ENCODE measurements at regions not wholly inside any gene's neighbourhood (a gene's known extent, or its start where the extent isn't known, plus 50 kb on each side); places are given as distances from the start of the nearest gene placed in this dataset.

- Mint-ChIP-seq H3K9me3 (ENCODE audit: unreplicated experiment) (peaks cover 7% of the 10 kb centered on the region), H3K4me1 (ENCODE audit: insufficient read depth, unreplicated experiment) (no peaks in the 10 kb centered on the region), H3K36me3 (ENCODE audit: insufficient read depth, unreplicated experiment) (no peaks in the 10 kb centered on the region), H3K4me3 (ENCODE audit: unreplicated experiment) (no peak overlapping the region), H3K27ac (ENCODE audit: low read depth, unreplicated experiment) (no peak overlapping the region), H3K27me3 (ENCODE audit: insufficient read depth, unreplicated experiment) (no peaks in the 10 kb centered on the region)
- ChIA-PET CTCF (interaction anchor here (0.5 kb wide), 1 partner anchor 17 kb away, joined by 3 read pairs; no protein-coding TSS in a partner anchor), POLR2A (interaction anchor here (1.2 to 1.5 kb wide), 2 partner anchors 17 to 97 kb away, joined by 3 read pairs; no protein-coding TSS in a partner anchor)
- TF ChIP-seq CTCF (IDR thresholded peaks at IDR 0.05; ENCODE audit: unreplicated experiment), result no peak
- BruUV-seq (replicated peaks), result no TSS peak
- intact Hi-C loops (cut with micrococcal nuclease), result no loop called here
- no peak for DNase-seq (ENCODE audit: unreplicated experiment)
Measured at GRCh38 chr21:43295066-43295958, 126.5 kb downstream of the CRYAA start.

- CTCF ChIA-PET, result interaction anchor here (0.5 to 0.9 kb wide), 4 partner anchors 9 to 100 kb away, joined by 3 read pairs; no protein-coding TSS in a partner anchor
- DNase-seq (ENCODE audit: unreplicated experiment), result no peak
- no peaks in the 10 kb centered on the region for H3K4me1 Mint-ChIP-seq (ENCODE audit: insufficient read depth, unreplicated experiment)
- peaks cover 7% of the 10 kb centered on the region for H3K9me3 Mint-ChIP-seq (ENCODE audit: unreplicated experiment)
- H3K36me3 Mint-ChIP-seq (ENCODE audit: insufficient read depth, unreplicated experiment), result peaks cover 2% of the 10 kb centered on the region
- intact Hi-C loops (cut with micrococcal nuclease), result no loop called here
- no peak for TF ChIP-seq CTCF (IDR thresholded peaks at IDR 0.05; ENCODE audit: unreplicated experiment)
- no TSS peak for BruUV-seq (replicated peaks)
- POLR2A ChIA-PET, result interaction anchor here (0.5 to 1.5 kb wide), 3 partner anchors 11 to 96 kb away, joined by 3 read pairs; no protein-coding TSS in a partner anchor
- H3K27ac Mint-ChIP-seq (ENCODE audit: low read depth, unreplicated experiment), result no peak overlapping the region
- no peak overlapping the region for H3K4me3 Mint-ChIP-seq (ENCODE audit: unreplicated experiment)
- H3K27me3 Mint-ChIP-seq (ENCODE audit: insufficient read depth, unreplicated experiment), result no peaks in the 10 kb centered on the region
Measured at GRCh38 chr21:43294194-43294902, 125.5 kb downstream of the CRYAA start.

GRCh38 chr21:43292866-43293142 is 124.0 kb downstream of the CRYAA start:
- Mint-ChIP-seq H3K4me3 (ENCODE audit: unreplicated experiment) (no peak overlapping the region), H3K27me3 (ENCODE audit: insufficient read depth, unreplicated experiment) (no peaks in the 10 kb centered on the region), H3K27ac (ENCODE audit: low read depth, unreplicated experiment) (no peak overlapping the region), H3K4me1 (ENCODE audit: insufficient read depth, unreplicated experiment) (peaks cover 5% of the 10 kb centered on the region), H3K9me3 (ENCODE audit: unreplicated experiment) (peaks cover 7% of the 10 kb centered on the region), H3K36me3 (ENCODE audit: insufficient read depth, unreplicated experiment) (peaks cover 6% of the 10 kb centered on the region)
- no peak for TF ChIP-seq CTCF (IDR thresholded peaks at IDR 0.05; ENCODE audit: unreplicated experiment)
- BruUV-seq (replicated peaks), result no TSS peak
- DNase-seq (ENCODE audit: unreplicated experiment), result no peak
- intact Hi-C loops (cut with micrococcal nuclease), result no loop called here
- CTCF ChIA-PET, result interaction anchor here (0.6 kb wide), 1 partner anchor 345 kb away, joined by 5 read pairs; no protein-coding TSS in a partner anchor
- POLR2A ChIA-PET, result no interaction called here

All from MCF 10A (cell line).